NCI-H460 (cell line): ENCODE measurements at regions not wholly inside any gene's neighbourhood (a gene's known extent, or its start where the extent isn't known, plus 50 kb on each side); places are given as distances from the start of the nearest gene placed in this dataset.

Experiments
- DNase-seq: peaks from one replicate; pipeline ENCODE4 v3.0.0-alpha.2; 2016; ENCODE audit warnings: low read depth; ENCODE audit errors: extremely low read depth

GRCh38 chr3:22451501-22451900 lies 700.5 kb upstream of the ZNF385D start:
- DNase-seq: no peak

- no peak for DNase-seq
Observed at GRCh38 chr3:22453906-22454535, 703.0 kb upstream of the ZNF385D start.

GRCh38 chr3:22469995-22470394 lies 719.0 kb upstream of the ZNF385D start:
- DNase-seq: no peak

- DNase-seq: no peak
Observed at GRCh38 chr3:22471557-22471956, 720.5 kb upstream of the ZNF385D start.

- DNase-seq: no peak
Observed at GRCh38 chr3:22474706-22475445, 723.9 kb upstream of the ZNF385D start.

GRCh38 chr3:22475665-22476240 lies 724.7 kb upstream of the ZNF385D start:
- no peak for DNase-seq

- no peak for DNase-seq
Observed at GRCh38 chr3:22476976-22477375, 726.0 kb upstream of the ZNF385D start.

- DNase-seq: no peak
Observed at GRCh38 chr3:22485954-22486353, 717.2 kb upstream of the UBE2E2 start.

GRCh38 chr3:22490747-22491146 lies 712.4 kb upstream of the UBE2E2 start:
- no peak for DNase-seq

- no peak for DNase-seq
Observed at GRCh38 chr3:22491344-22491743, 711.8 kb upstream of the UBE2E2 start.

- no peak for DNase-seq
Observed at GRCh38 chr3:22492342-22492741, 710.8 kb upstream of the UBE2E2 start.

GRCh38 chr3:22495241-22495640 lies 707.9 kb upstream of the UBE2E2 start:
- DNase-seq: no peak

GRCh38 chr3:22495791-22496190 lies 707.3 kb upstream of the UBE2E2 start:
- DNase-seq: no peak

GRCh38 chr3:22496641-22497040 lies 706.5 kb upstream of the UBE2E2 start:
- DNase-seq: no peak

- no peak for DNase-seq
Observed at GRCh38 chr3:22506871-22507270, 696.3 kb upstream of the UBE2E2 start.

GRCh38 chr3:22507709-22508108 lies 695.4 kb upstream of the UBE2E2 start:
- no peak for DNase-seq

- no peak for DNase-seq
Observed at GRCh38 chr3:22523925-22524324, 679.2 kb upstream of the UBE2E2 start.

GRCh38 chr3:22526266-22526837 lies 676.8 kb upstream of the UBE2E2 start:
- DNase-seq: no peak

- DNase-seq: no peak
Observed at GRCh38 chr3:22536541-22536940, 666.6 kb upstream of the UBE2E2 start.

GRCh38 chr3:22537560-22537959 lies 665.6 kb upstream of the UBE2E2 start:
- DNase-seq: no peak

- no peak for DNase-seq
Observed at GRCh38 chr3:22542311-22542710, 660.8 kb upstream of the UBE2E2 start.
